SK-N-SH treated with all-trans-retinoic acid at 6 μM for 48 hours (cell line): ENCODE measurements at regions not wholly inside any gene's neighbourhood (a gene's known extent, or its start where the extent isn't known, plus 50 kb on each side); places are given as distances from the start of the nearest gene placed in this dataset.

ENCODE experiments used
- BACH2 ChIP-seq: fragments of 250-450 bp; sonication (Bioruptor Pico); IDR thresholded peaks from 2 replicates; pipeline ENCODE4 v1.9.0; 2021; ENCODE audit warnings: mild to moderate bottlenecking, borderline replicate concordance
- CSDC2 ChIP-seq: fragments of 250-450 bp; sonication (Bioruptor Pico); IDR thresholded peaks from 2 replicates; pipeline ENCODE4 v1.5.0; 2020; ENCODE audit warnings: mild to moderate bottlenecking, moderate library complexity
- ESRRG ChIP-seq: fragments of 250-450 bp; sonication (Bioruptor Pico); IDR thresholded peaks from 2 replicates; pipeline ENCODE4 v1.6.1; 2021; ENCODE audit warnings: mild to moderate bottlenecking
- PPARA ChIP-seq: fragments of 250-450 bp; sonication (Bioruptor Pico); IDR thresholded peaks from 2 replicates; pipeline ENCODE4 v1.5.0; 2020; ENCODE audit warnings: mild to moderate bottlenecking, borderline replicate concordance
- SNAI2 ChIP-seq: fragments of 250-450 bp; sonication (Bioruptor Pico); IDR thresholded peaks from 2 replicates; pipeline ENCODE4 v1.5.0; 2020; ENCODE audit warnings: mild to moderate bottlenecking, moderate library complexity
- ZFP30 ChIP-seq: fragments of 450-650 bp; formaldehyde crosslinking; IDR thresholded peaks from 2 replicates; pipeline ENCODE4 v1.5.0; 2022; ENCODE audit warnings: mild to moderate bottlenecking, moderate library complexity
- TF ChIP-seq, protein P1 (sequence below): fragments of 250-450 bp; sonication (Bioruptor Pico); IDR thresholded peaks from 2 replicates; pipeline ENCODE4 v1.5.1; 2020; ENCODE audit warnings: low read depth, mild to moderate bottlenecking, moderate library complexity

DNA sequence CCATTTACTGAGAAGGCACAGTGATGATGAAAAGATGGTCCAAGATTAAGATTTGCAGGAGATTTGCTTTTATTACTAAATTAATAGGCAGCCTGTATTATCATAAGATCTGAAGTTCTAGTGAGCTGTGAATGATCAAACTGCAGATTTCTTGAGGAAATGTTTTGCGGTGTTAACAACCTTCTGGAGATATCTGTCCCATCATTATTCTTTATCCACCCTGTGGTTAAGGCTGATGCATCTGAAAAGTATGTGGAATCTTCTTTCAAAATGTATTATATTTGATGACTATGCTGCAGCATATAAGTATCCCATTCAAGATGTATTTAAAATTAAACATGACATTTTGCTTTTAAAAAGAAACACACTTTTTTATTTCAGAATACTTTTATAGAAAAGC, 150.3 kb downstream of the POLR1F start:
- TF ChIP-seq CSDC2 (CRISPR knock-in tag): no peak
- TF ChIP-seq BACH2: no peak
- no peak for TF ChIP-seq ESRRG
- no peak for TF ChIP-seq PPARA (CRISPR knock-in tag)
- TF ChIP-seq, protein P1, sequence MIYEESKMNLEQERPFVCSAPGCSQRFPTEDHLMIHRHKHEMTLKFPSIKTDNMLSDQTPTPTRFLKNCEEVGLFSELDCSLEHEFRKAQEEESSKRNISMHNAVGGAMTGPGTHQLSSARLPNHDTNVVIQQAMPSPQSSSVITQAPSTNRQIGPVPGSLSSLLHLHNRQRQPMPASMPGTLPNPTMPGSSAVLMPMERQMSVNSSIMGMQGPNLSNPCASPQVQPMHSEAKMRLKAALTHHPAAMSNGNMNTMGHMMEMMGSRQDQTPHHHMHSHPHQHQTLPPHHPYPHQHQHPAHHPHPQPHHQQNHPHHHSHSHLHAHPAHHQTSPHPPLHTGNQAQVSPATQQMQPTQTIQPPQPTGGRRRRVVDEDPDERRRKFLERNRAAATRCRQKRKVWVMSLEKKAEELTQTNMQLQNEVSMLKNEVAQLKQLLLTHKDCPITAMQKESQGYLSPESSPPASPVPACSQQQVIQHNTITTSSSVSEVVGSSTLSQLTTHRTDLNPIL (CRISPR knock-in tag): no peak
- no peak for TF ChIP-seq ZFP30
- TF ChIP-seq SNAI2: no peak
